AG09309 (cell line): ENCODE measurements at regions not wholly inside any gene's neighbourhood (a gene's known extent, or its start where the extent isn't known, plus 50 kb on each side); places are given as distances from the start of the nearest gene placed in this dataset.

Experiments used
- DNase-seq: peaks from one replicate; pipeline ENCODE4 v3.0.0-alpha.2; 2010; ENCODE audit warnings: low read depth
- H3K4me3 ChIP-seq: 2 replicates; pipeline ENCODE4 v1.5.1; 2011; ENCODE audit warnings: mild to moderate bottlenecking, low read depth, low read length, moderate library complexity; ENCODE audit not compliant: control insufficient read depth
- TF ChIP-seq, protein P1 (sequence below): IDR thresholded peaks from 2 replicates; pipeline ENCODE4 v1.5.1; 2011; ENCODE audit warnings: mild to moderate bottlenecking, low read depth, low read length, inconsistent platforms; ENCODE audit not compliant: insufficient read depth, control insufficient read depth; ENCODE audit errors: missing control alignments

DNA sequence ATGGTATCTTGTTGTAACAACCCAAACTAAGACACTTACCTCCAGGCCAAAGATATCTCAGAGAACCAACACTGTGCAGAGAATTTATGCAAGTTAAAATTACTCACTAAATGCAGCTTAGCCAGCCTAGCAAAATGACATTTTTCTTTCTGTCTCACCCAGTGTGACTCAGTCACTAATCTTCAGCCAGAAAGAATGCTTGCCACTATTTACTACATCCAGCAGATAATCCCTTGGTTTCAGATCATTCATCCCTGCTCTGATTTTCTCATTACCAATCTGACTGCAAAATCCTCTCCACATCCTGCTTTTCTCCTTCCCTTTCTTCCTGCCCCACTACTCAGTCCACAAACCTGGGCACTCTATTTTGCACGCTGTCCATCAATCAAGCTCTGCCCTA, 93.5 kb upstream of the NEBL start:
- TF ChIP-seq, protein P1, sequence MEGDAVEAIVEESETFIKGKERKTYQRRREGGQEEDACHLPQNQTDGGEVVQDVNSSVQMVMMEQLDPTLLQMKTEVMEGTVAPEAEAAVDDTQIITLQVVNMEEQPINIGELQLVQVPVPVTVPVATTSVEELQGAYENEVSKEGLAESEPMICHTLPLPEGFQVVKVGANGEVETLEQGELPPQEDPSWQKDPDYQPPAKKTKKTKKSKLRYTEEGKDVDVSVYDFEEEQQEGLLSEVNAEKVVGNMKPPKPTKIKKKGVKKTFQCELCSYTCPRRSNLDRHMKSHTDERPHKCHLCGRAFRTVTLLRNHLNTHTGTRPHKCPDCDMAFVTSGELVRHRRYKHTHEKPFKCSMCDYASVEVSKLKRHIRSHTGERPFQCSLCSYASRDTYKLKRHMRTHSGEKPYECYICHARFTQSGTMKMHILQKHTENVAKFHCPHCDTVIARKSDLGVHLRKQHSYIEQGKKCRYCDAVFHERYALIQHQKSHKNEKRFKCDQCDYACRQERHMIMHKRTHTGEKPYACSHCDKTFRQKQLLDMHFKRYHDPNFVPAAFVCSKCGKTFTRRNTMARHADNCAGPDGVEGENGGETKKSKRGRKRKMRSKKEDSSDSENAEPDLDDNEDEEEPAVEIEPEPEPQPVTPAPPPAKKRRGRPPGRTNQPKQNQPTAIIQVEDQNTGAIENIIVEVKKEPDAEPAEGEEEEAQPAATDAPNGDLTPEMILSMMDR, result no peak
- DNase-seq, result no peak
- H3K4me3 ChIP-seq, result no peak overlapping the region

DNA sequence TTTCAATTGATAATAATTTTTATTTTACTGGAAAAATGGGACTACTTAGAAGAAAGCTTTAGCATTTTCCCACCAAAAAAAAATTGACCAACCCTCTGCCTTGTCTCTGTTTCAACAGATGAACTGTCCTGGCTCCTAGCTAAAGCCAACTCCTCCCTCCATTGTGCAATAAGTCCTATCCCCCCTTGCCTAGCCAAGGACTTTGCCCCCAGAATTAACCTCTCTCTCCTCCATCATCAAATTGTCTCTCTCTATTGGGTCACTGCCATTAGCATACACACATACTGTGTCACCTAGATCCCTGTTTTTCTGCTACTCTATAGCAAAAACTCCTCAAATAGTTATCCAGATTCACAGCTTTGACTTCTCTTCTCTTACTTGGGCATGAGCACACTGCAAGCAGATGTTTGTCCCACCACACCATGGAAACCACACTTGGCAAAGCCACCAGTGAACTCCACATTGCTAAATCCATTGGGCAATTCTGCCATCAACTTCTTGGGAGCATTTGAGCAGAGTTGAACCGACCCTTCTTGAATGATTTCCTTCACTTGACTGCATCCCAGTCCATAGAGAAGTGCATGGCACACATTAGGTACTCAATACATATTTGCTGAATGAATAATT, 91.4 kb upstream of the NEBL start:
- DNase-seq, result no peak
- TF ChIP-seq, protein P1, result no peak
- no peak overlapping the region for H3K4me3 ChIP-seq

DNA sequence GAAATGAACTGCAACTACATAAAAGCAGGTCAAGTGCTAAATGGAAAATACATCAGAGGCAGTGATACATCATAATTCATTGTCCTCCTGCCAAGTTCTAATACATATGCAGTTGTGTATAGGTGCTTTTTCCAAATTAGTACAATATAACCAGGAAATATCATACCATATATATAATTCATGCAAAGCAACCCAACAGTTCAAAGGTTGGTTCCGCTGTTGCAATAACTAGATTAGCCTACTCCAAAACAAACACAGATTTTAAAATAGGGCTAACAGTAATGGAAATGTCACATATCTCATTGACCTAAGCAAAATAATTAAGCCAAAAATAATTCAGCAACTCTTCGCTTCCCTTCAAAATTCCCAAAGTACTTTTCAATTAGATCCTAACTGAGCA, 88.9 kb upstream of the NEBL start:
- DNase-seq, result no peak
- TF ChIP-seq, protein P1, result no peak
- H3K4me3 ChIP-seq, result no peak overlapping the region

DNA sequence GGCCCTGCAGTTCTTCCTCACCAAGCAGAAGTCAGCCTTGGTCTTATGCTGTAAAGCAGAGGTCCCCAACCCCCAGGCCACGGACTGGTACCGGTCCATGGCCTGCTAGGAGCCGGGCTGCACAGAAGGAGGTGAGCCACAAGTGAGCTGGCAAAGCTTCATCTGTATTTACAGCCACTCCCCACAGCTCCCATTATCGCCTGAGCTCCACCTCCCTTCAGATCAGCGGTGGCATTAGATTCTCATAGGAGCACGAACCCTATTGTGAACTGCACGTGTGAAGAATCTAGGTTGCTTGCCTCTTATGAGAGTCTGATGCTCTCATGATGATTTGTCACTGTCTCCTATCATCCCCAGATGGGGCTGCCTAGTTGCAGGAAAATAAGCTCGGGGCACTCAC, 87.6 kb upstream of the NEBL start:
- DNase-seq, result no peak
- no peak overlapping the region for H3K4me3 ChIP-seq
- TF ChIP-seq, protein P1, result no peak

DNA sequence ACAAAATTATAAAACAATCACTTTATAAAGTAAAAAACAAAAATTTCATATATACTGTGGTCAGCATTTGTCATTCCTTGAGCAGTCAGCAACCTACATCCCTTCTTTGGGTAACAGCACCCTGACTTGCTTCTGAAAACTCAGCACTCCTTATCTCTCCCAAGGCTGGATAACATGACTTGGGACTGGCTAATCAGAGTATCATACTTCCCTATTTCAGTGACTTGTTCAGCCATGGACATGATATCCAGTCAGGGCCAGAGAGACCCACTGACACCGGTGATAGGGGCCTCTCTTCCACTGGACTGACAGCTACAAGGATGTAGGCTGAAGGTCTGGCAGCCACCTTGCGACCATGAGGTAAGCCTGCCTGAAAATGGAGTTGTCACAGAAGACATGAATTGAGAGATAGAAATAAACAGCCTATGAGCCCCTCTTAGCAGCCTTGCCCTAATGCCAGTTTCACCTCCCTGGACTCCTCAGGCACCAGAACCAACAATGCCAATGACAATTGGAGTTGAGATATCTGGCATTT, 84.4 kb upstream of the NEBL start:
- TF ChIP-seq, protein P1, result no peak
- no peak for DNase-seq
- no peak overlapping the region for H3K4me3 ChIP-seq

DNA sequence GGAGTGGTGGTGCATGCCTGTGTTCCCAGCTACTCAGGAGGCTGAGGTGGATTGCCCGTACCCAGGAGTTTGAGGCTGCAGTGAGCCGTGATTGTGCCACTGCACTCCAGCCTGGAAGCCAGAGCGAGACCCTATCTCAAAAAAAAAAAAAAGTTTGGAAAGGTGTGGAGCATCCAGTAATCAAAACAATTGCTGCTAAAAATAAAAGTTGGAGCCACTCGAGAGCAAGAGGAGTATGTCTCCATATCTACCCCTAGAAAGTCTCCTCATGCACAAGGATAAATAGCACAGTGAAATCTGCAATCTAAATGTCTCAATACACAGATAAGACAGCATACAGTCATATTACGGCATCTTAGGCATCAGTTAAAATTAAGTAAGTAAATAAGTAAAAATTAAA, 81.5 kb upstream of the NEBL start:
- no peak overlapping the region for H3K4me3 ChIP-seq
- DNase-seq, result no peak
- TF ChIP-seq, protein P1, result no peak
